ENCODE measurements at regions not wholly inside any gene's neighbourhood (a gene's known extent, or its start where the extent isn't known, plus 50 kb on each side); places are given as distances from the start of the nearest gene placed in this dataset.

GRCh38 chr12:116382686-116383530 lies 105.4 kb upstream of the MED13L start:
- no peak for FAIRE-seq

- no peak for FAIRE-seq
Measured at GRCh38 chr12:116384175-116384574, 106.7 kb upstream of the MED13L start.

GRCh38 chr12:116384691-116385485 lies 107.4 kb upstream of the MED13L start:
- FAIRE-seq, result no peak

- no peak for FAIRE-seq
Measured at GRCh38 chr12:116385486-116386217, 108.2 kb upstream of the MED13L start.

- FAIRE-seq, result no peak
Measured at GRCh38 chr12:116389326-116389725, 111.8 kb upstream of the MED13L start.

- FAIRE-seq, result no peak
Measured at GRCh38 chr12:116389990-116390389, 112.5 kb upstream of the MED13L start.

- FAIRE-seq, result no peak
Measured at GRCh38 chr12:116390401-116391335, 113.2 kb upstream of the MED13L start.

GRCh38 chr12:116391501-116391900 lies 114.0 kb upstream of the MED13L start:
- FAIRE-seq, result no peak

- FAIRE-seq, result no peak
Measured at GRCh38 chr12:116392061-116392460, 114.6 kb upstream of the MED13L start.

- FAIRE-seq, result no peak
Measured at GRCh38 chr12:116393255-116393654, 115.8 kb upstream of the MED13L start.

- no peak for FAIRE-seq
Measured at GRCh38 chr12:116393859-116394650, 116.6 kb upstream of the MED13L start.

- FAIRE-seq, result no peak
Measured at GRCh38 chr12:116395396-116395795, 117.9 kb upstream of the MED13L start.

GRCh38 chr12:116397148-116397547 lies 119.7 kb upstream of the MED13L start:
- FAIRE-seq, result no peak

- no peak for FAIRE-seq
Measured at GRCh38 chr12:116398193-116398592, 120.7 kb upstream of the MED13L start.

- no peak for FAIRE-seq
Measured at GRCh38 chr12:116399055-116399454, 121.6 kb upstream of the MED13L start.

- no peak for FAIRE-seq
Measured at GRCh38 chr12:116400636-116401372, 123.3 kb upstream of the MED13L start.

GRCh38 chr12:116401565-116401964 lies 124.1 kb upstream of the MED13L start:
- FAIRE-seq, result no peak

- no peak for FAIRE-seq
Measured at GRCh38 chr12:116402163-116402939, 124.9 kb upstream of the MED13L start.

GRCh38 chr12:116403546-116403945 lies 126.1 kb upstream of the MED13L start:
- FAIRE-seq, result no peak

GRCh38 chr12:116404247-116404646 lies 126.8 kb upstream of the MED13L start:
- FAIRE-seq, result no peak
